Activated CD4-positive, alpha-beta T cell treated with anti-CD3 and anti-CD28 coated beads, Interleukin-2, amount 10 ng/mL, durations not matched to agents 7 days and 5 days (primary cell): ENCODE measurements at regions not wholly inside any gene's neighbourhood (a gene's known extent, or its start where the extent isn't known, plus 50 kb on each side); places are given as distances from the start of the nearest gene placed in this dataset.
"Not testable (repeated sequence)": the region's sequence is repeated elsewhere in the genome, so short reads cannot be mapped to it uniquely, and the experiment has no call there.

Experiments used
- CTCF ChIA-PET: fragments of 350-600 bp; sonication (Branson Sonifier 250); formaldehyde crosslinking; loops from one replicate; lab custom pipeline; 2021; ENCODE audit warnings: antibody characterized with exemption; lab: Charles Lee
- POLR2A ChIA-PET: fragments of 350-600 bp; sonication (Branson Sonifier 250); formaldehyde crosslinking; loops from one replicate; lab custom pipeline; 2021; ENCODE audit warnings: antibody characterized with exemption; lab: Charles Lee
- DNase-seq: peaks from one replicate; pipeline ENCODE4 v3.0.0-alpha.2; 2020
- H3K27ac Mint-ChIP-seq: one replicate; pipeline ENCODE4 v1.8.0; 2021; ENCODE audit warnings: mild to moderate bottlenecking, moderate library complexity, mixed read lengths
- H3K27me3 Mint-ChIP-seq: one replicate; pipeline ENCODE4 v1.8.0; 2021; ENCODE audit warnings: mixed read lengths
- H3K36me3 Mint-ChIP-seq: one replicate; pipeline ENCODE4 v1.8.0; 2021; ENCODE audit warnings: low read depth, mixed read lengths
- H3K4me1 Mint-ChIP-seq: one replicate; pipeline ENCODE4 v1.8.0; 2021; ENCODE audit warnings: mixed read lengths
- H3K4me3 Mint-ChIP-seq: one replicate; pipeline ENCODE4 v1.8.0; 2021; ENCODE audit warnings: mild to moderate bottlenecking, moderate library complexity, mixed read lengths
- H3K9me3 Mint-ChIP-seq: one replicate; pipeline ENCODE4 v1.8.0; 2021; ENCODE audit warnings: mixed read lengths

DNA sequence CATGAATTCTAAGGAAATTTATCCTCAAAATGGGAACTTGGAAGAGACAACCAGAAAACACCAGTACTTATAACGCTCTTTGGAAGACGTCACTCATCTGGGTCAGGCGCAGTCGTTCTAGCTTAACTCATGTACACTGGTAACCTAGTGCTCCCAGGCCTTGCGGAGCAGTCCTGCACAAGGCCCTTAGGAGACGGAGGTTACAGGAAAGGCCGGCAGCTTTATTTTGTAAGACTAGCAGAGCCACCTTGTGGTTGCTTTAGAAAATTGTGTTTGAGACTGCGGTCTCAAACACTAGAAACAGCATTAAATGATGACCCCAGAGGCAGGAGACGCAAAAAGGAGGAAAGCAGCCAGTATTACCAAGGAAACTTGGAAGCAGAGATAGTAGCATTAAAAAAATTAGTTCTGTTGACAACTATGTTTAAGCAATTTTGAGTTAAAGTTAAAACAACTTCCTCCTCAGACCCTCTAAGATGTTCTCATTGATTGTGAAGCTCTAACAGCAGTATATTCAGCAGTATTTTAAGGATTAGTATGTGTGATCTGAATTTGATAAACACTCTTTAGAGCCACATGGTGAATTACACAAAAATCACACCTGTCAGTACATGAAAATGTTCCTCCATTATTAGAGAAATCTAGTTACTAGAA lies 141.9 kb upstream of the C2CD4B start:
- H3K4me1 Mint-ChIP-seq = peaks cover 7% of the 10 kb centered on the region
- no peaks in the 10 kb centered on the region for H3K9me3 Mint-ChIP-seq
- no peaks in the 10 kb centered on the region for H3K36me3 Mint-ChIP-seq
- ChIA-PET POLR2A (no interaction called here), CTCF (interaction anchor here (1.3 to 1.5 kb wide), 2 partner anchors 12 to 16 kb away, joined by 3 read pairs; no protein-coding TSS in a partner anchor)
- H3K27me3 Mint-ChIP-seq = peaks cover 40% of the 10 kb centered on the region
- no peak overlapping the region for H3K27ac Mint-ChIP-seq
- H3K4me3 Mint-ChIP-seq = no peak overlapping the region
- peak; percentile 7 for DNase-seq

DNA sequence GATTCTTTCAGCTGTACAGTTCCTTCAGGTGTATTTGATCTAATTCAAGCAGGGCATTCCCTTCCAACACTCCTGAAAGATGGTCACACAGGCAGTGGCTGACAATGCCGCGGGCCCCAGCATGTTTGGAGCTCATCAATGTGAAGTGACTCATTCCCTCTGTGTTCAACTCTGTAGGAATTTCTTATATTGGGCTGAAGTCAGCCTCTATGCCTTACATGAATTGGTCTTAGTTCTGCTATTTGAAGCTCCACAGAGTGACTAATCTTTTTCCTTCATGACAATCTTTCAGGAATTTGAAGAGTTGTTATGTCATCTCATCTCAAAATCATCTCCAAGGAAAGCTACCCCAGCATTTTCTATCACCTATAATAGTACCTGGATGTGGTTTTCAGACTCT lies 142.5 kb upstream of the C2CD4B start:
- H3K4me1 Mint-ChIP-seq = peaks cover 7% of the 10 kb centered on the region
- H3K4me3 Mint-ChIP-seq = no peak overlapping the region
- CTCF ChIA-PET = interaction anchor here (1.5 kb wide), 1 partner anchor 16 kb away, joined by 3 read pairs; no protein-coding TSS in a partner anchor
- no peaks in the 10 kb centered on the region for H3K36me3 Mint-ChIP-seq
- H3K27me3 Mint-ChIP-seq = peaks cover 46% of the 10 kb centered on the region
- no peaks in the 10 kb centered on the region for H3K9me3 Mint-ChIP-seq
- POLR2A ChIA-PET = no interaction called here
- DNase-seq = no peak
- H3K27ac Mint-ChIP-seq = no peak overlapping the region

DNA sequence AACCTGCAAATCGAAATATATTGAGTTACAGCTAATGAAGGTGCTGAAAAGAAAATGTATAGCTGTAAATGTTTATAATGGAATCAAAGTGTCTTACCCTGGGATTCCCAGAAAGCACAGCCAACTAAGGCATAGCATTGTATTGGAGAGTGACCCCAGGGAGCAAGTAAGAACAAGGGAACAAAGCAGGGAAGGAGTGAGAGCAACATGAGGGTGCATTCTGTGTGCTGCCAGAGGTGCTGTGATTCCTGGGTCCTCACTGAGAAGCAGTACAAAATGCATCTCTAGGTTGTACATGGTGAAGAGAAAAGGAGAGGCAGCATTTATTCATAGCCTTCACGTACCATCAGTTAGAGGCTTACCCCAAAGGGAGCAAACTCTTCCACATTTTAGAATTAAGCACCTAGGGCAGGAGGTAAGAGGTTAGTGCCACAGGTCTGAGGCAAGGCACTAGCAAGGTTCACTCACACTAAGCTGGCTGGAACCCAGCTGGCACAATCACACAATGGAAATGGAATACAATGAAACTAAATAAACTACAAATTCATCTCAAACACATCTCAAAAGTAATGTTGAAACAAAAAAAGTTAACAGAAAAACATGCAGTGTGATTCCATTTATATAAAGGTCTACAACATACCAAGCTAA lies 151.5 kb upstream of the C2CD4B start:
- DNase-seq = no peak
- Mint-ChIP-seq H3K9me3 (no peaks in the 10 kb centered on the region), H3K4me3 (no peak overlapping the region), H3K27ac (no peak overlapping the region), H3K4me1 (no peaks in the 10 kb centered on the region), H3K36me3 (no peaks in the 10 kb centered on the region), H3K27me3 (peaks cover 22% of the 10 kb centered on the region)
- ChIA-PET POLR2A (no interaction called here), CTCF (no interaction called here)

DNA sequence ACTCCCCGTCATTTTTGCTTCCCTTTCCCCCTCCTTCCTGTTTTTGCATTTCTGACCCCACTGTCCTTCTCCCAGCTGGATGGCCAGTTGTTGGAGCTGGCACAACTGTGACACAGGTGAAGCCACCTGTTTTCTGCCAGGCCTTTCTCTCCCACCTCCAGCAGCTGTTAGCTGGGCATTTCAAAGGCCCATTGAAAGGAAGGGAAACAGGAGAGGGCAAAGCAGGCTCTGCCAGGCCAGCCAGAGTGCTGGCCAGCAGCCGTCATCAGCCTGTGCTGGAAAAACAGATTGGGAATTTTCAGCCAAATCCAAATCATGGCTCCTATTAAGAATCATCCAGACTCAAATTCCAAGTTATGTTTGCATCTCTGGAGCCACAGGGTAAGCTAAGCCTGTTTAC lies 155.2 kb upstream of the C2CD4B start:
- Mint-ChIP-seq H3K4me1 (no peaks in the 10 kb centered on the region), H3K9me3 (no peaks in the 10 kb centered on the region), H3K27me3 (peaks cover 29% of the 10 kb centered on the region), H3K4me3 (no peak overlapping the region), H3K36me3 (no peaks in the 10 kb centered on the region), H3K27ac (no peak overlapping the region)
- CTCF ChIA-PET = no interaction called here
- POLR2A ChIA-PET = no interaction called here
- DNase-seq = no peak

- DNase-seq = no peak
- POLR2A ChIA-PET = no interaction called here
- Mint-ChIP-seq H3K4me1 (no peaks in the 10 kb centered on the region), H3K36me3 (no peaks in the 10 kb centered on the region), H3K4me3 (no peak overlapping the region), H3K9me3 (no peaks in the 10 kb centered on the region), H3K27ac (no peak overlapping the region), H3K27me3 (peaks cover 19% of the 10 kb centered on the region)
- CTCF ChIA-PET = no interaction called here
These were observed 158.3 kb upstream of the C2CD4B start for GRCh38 chr15:62323353-62323890.

DNA sequence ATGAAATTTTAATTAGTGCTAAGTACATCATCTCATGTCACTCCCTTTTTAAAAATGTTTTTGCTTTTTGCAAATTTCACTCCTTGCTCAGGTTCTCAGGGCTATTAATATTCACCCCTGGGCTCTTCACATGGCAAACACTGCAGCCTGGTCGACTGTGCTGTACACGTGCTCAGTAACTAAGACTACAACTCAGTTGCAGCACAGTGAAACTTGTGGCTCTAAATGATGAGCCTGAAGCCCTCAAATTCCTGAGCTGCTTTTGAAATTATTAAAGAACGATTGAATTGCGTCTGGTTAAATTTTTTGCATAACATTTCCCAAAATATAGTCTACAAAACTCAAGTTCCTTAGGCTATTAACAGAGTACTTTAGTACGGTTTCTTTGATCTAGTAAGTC lies 159.3 kb upstream of the C2CD4B start:
- ChIA-PET CTCF (no interaction called here), POLR2A (no interaction called here)
- no peaks in the 10 kb centered on the region for H3K36me3 Mint-ChIP-seq
- H3K27me3 Mint-ChIP-seq = peaks cover 19% of the 10 kb centered on the region
- H3K4me3 Mint-ChIP-seq = no peak overlapping the region
- no peak overlapping the region for H3K27ac Mint-ChIP-seq
- no peaks in the 10 kb centered on the region for H3K4me1 Mint-ChIP-seq
- no peaks in the 10 kb centered on the region for H3K9me3 Mint-ChIP-seq
- no peak for DNase-seq

DNA sequence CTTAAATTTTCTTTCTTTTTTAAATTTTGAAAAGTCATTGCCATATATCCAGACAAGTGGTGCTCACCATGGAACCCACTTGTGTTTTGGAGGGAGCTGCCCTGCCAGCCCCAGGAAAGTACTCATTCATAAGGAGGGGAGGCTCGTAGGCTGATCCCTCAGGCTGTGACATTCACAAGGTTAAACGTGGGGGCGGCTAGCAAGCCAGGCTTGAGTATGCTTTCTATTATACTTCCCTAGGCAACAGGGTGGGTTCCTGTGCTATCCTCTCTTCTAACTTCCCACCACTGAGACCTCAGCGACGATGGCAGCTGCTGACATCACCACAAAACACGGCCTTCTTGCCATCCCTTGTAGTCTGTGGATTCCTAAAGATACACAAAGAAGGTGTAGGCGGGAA lies 160.5 kb upstream of the C2CD4B start:
- DNase-seq = no peak
- Mint-ChIP-seq H3K36me3 (no peaks in the 10 kb centered on the region), H3K27me3 (peaks cover 19% of the 10 kb centered on the region), H3K27ac (no peak overlapping the region), H3K9me3 (no peaks in the 10 kb centered on the region), H3K4me3 (no peak overlapping the region), H3K4me1 (no peaks in the 10 kb centered on the region)
- ChIA-PET CTCF (no interaction called here), POLR2A (no interaction called here)

- no peak for DNase-seq
- no peaks in the 10 kb centered on the region for H3K9me3 Mint-ChIP-seq
- no peak overlapping the region for H3K4me3 Mint-ChIP-seq
- H3K36me3 Mint-ChIP-seq = no peaks in the 10 kb centered on the region
- ChIA-PET CTCF (no interaction called here), POLR2A (no interaction called here)
- H3K27ac Mint-ChIP-seq = no peak overlapping the region
- peaks cover 19% of the 10 kb centered on the region for H3K27me3 Mint-ChIP-seq
- no peaks in the 10 kb centered on the region for H3K4me1 Mint-ChIP-seq
These were observed 161.5 kb upstream of the C2CD4B start for GRCh38 chr15:62326460-62327011.

DNA sequence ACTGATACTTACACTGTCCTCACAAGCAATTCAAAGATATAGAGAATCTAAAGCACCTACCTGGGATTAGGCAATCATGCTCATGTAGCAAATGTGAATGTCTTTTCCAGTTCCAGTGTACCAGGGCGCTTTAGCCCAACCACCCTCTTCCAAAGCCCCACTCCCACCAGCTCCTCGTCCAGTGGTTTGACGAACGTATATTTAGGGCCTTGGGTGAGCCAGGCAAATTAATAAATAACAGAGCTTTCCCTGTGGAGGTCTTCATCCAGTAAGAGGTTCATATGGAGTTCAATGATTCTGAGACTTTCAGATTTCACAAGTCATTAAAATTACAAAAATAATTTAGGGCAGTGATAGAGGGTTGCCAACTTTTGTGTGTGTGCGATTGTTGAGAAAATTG lies 162.3 kb upstream of the C2CD4B start:
- no peak for DNase-seq
- POLR2A ChIA-PET = no interaction called here
- Mint-ChIP-seq H3K4me3 (no peak overlapping the region), H3K9me3 (no peaks in the 10 kb centered on the region), H3K36me3 (no peaks in the 10 kb centered on the region), H3K4me1 (no peaks in the 10 kb centered on the region), H3K27ac (no peak overlapping the region), H3K27me3 (peaks cover 17% of the 10 kb centered on the region)
- CTCF ChIA-PET = no interaction called here

DNA sequence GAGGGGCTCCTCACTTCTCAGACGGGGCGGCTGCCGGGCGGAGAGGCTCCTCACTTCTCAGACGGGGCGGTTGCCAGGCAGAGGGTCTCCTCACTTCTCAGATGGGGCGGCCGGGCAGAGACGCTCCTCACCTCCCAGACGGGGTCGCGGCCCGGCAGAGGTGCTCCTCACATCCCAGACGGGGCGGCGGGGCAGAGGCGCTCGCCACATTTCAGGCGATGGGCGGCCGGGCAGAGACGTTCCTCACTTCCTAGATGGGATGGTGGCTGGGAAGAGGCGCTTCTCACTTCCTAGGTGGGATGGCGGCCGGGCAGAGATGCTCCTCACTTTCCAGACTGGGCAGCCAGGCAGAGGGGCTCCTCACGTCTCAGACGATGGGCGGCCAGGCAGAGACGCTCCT lies 167.4 kb upstream of the C2CD4B start:
- H3K27me3 Mint-ChIP-seq, H3K9me3 Mint-ChIP-seq, DNase-seq, H3K27ac Mint-ChIP-seq, H3K4me3 Mint-ChIP-seq, CTCF ChIA-PET, POLR2A ChIA-PET, H3K36me3 Mint-ChIP-seq, H3K4me1 Mint-ChIP-seq: not testable (repeated sequence)

DNA sequence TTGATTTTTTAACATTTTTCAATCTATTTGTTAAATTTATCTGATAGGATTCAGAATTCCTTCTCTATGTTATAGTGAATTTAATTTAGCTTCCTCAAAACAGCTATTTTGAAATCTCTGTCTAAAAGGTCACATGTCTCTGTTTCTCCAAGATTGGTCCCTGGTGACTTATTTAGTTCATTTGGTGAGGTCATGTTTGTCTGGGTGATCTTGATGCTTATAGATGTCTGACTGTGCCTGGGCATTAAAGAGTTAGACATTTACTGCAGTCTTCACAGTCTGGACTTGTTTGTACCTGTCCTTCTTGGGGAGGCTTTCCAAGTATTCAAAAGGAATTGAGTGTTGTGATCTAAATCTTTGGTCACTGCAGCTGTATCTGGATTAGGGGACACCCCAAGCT lies 169.5 kb upstream of the C2CD4B start:
- no peaks in the 10 kb centered on the region for H3K4me1 Mint-ChIP-seq
- no peak overlapping the region for H3K4me3 Mint-ChIP-seq
- CTCF ChIA-PET = no interaction called here
- H3K36me3 Mint-ChIP-seq = no peaks in the 10 kb centered on the region
- H3K27ac Mint-ChIP-seq = no peak overlapping the region
- POLR2A ChIA-PET = no interaction called here
- no peaks in the 10 kb centered on the region for H3K9me3 Mint-ChIP-seq
- peaks cover 3% of the 10 kb centered on the region for H3K27me3 Mint-ChIP-seq
- DNase-seq = no peak

DNA sequence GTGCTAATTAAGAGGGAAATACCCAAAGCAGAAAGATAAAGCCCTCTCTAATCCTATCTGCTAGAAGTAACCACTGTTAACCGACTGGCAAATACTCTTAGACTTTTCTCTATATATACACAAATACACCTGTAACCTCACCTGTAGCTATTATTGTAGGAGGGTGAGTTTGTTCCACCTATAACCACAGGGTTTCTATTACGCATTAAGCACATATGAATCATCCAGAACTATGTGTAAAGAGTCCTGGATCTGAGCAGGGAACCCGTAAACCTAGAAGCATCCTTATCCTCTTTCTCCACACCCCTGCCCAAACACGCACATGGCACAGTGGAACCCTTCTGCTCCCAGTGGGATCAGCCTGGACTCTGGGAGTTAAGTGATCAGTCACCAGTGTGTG lies 172.8 kb upstream of the C2CD4B start:
- Mint-ChIP-seq H3K27me3 (peaks cover 3% of the 10 kb centered on the region), H3K27ac (no peak overlapping the region), H3K4me3 (no peak overlapping the region), H3K36me3 (no peaks in the 10 kb centered on the region), H3K4me1 (no peaks in the 10 kb centered on the region), H3K9me3 (no peaks in the 10 kb centered on the region)
- CTCF ChIA-PET = no interaction called here
- POLR2A ChIA-PET = no interaction called here
- no peak for DNase-seq

DNA sequence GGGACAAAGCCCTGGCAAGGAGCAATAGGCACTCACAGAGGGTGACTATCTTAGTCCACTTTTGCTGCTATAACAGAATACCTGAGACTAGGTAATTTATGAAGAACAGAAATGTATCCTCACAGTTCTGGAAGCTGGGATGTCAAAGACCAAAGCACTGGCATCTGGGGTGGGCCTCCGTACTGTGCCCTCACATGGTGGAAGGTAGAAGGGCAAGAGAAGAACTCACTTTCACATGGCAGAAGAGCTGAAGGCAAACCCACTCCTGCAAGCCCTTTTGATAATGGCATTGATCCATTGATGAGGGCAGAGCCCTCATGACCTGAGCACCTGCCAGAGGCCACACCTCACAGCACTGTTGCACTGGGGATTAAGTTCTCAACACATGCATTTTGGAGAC lies 173.4 kb upstream of the C2CD4B start:
- peaks cover 3% of the 10 kb centered on the region for H3K27me3 Mint-ChIP-seq
- no peaks in the 10 kb centered on the region for H3K36me3 Mint-ChIP-seq
- no peaks in the 10 kb centered on the region for H3K9me3 Mint-ChIP-seq
- no peak overlapping the region for H3K4me3 Mint-ChIP-seq
- no peaks in the 10 kb centered on the region for H3K4me1 Mint-ChIP-seq
- H3K27ac Mint-ChIP-seq = no peak overlapping the region
- POLR2A ChIA-PET = no interaction called here
- no peak for DNase-seq
- CTCF ChIA-PET = no interaction called here
